Hippocampal formation (tissue), 2 donors: ENCODE measurements at regions not wholly inside any gene's neighbourhood (a gene's known extent, or its start where the extent isn't known, plus 50 kb on each side); places are given as distances from the start of the nearest gene placed in this dataset.

Experiments
- DNase-seq, 2 donors: peaks; one replicate each; lab custom pipeline; 2025; lab: John Stamatoyannopoulos, UW

- DNase-seq: no peak
Observed at GRCh38 chr20:11247046-11248010, 573.5 kb upstream of the JAG1 start.

- DNase-seq: no peak
Observed at GRCh38 chr20:11248011-11248409, 574.2 kb upstream of the JAG1 start.

- peak; percentile 23 to 46 for DNase-seq
Observed at GRCh38 chr20:11248687-11249638, 575.2 kb upstream of the JAG1 start.

- DNase-seq: no peak
Observed at GRCh38 chr20:11249683-11250082, 575.9 kb upstream of the JAG1 start.

GRCh38 chr20:11252447-11252846, 578.6 kb upstream of the JAG1 start:
- no peak for DNase-seq

GRCh38 chr20:11255455-11255854, 581.7 kb upstream of the JAG1 start:
- DNase-seq: no peak

- no peak for DNase-seq
Observed at GRCh38 chr20:11255860-11256259, 582.1 kb upstream of the JAG1 start.

- no peak for DNase-seq
Observed at GRCh38 chr20:11260611-11261010, 586.8 kb upstream of the JAG1 start.

GRCh38 chr20:11261533-11262000, 587.8 kb upstream of the JAG1 start:
- no peak for DNase-seq

- DNase-seq: no peak
Observed at GRCh38 chr20:11266571-11266970, 592.8 kb upstream of the JAG1 start.

- peak; percentile 28 to 33 for DNase-seq
Observed at GRCh38 chr20:11267131-11267761, 593.4 kb upstream of the JAG1 start.

- no peak for DNase-seq
Observed at GRCh38 chr20:11267762-11268335, 594.0 kb upstream of the JAG1 start.

- no peak for DNase-seq
Observed at GRCh38 chr20:11270566-11270965, 596.8 kb upstream of the JAG1 start.

GRCh38 chr20:11271319-11271718, 597.5 kb upstream of the JAG1 start:
- DNase-seq: no peak

GRCh38 chr20:11271920-11272594, 598.3 kb upstream of the JAG1 start:
- no peak for DNase-seq

- DNase-seq: peak; percentile 20 to 86
Observed at GRCh38 chr20:11274141-11274594, 600.4 kb upstream of the JAG1 start.

GRCh38 chr20:11275740-11276139, 601.9 kb upstream of the JAG1 start:
- no peak for DNase-seq

GRCh38 chr20:11277170-11277569, 603.4 kb upstream of the JAG1 start:
- no peak for DNase-seq

- DNase-seq: no peak
Observed at GRCh38 chr20:11277858-11278257, 604.1 kb upstream of the JAG1 start.

- DNase-seq: no peak
Observed at GRCh38 chr20:11278461-11278860, 604.7 kb upstream of the JAG1 start.

- DNase-seq: no peak
Observed at GRCh38 chr20:11281240-11281639, 607.4 kb upstream of the JAG1 start.
